ENCODE measurements at regions not wholly inside any gene's neighbourhood (a gene's known extent, or its start where the extent isn't known, plus 50 kb on each side); places are given as distances from the start of the nearest gene placed in this dataset.

DNA sequence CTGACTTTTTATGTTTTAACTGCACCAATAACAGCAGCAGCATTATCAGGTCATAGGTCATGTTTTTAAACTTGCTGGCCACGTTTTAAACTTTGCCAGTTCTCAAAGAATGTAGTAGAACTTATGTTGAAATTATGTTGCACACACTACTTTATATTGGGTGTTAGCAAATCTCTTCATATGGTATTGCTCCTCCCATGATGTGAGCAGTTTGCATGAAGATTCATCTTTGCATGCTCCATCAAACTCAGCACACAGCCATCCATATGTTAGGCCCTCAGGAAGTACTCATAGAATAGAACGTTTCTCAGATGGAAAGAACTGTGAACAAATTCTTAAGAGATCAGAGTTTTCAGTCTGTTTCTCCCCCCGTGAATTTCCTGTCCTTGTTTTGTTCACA is 128.6 kb upstream of the MAP9 start:
- TF ChIP-seq, protein P1, sequence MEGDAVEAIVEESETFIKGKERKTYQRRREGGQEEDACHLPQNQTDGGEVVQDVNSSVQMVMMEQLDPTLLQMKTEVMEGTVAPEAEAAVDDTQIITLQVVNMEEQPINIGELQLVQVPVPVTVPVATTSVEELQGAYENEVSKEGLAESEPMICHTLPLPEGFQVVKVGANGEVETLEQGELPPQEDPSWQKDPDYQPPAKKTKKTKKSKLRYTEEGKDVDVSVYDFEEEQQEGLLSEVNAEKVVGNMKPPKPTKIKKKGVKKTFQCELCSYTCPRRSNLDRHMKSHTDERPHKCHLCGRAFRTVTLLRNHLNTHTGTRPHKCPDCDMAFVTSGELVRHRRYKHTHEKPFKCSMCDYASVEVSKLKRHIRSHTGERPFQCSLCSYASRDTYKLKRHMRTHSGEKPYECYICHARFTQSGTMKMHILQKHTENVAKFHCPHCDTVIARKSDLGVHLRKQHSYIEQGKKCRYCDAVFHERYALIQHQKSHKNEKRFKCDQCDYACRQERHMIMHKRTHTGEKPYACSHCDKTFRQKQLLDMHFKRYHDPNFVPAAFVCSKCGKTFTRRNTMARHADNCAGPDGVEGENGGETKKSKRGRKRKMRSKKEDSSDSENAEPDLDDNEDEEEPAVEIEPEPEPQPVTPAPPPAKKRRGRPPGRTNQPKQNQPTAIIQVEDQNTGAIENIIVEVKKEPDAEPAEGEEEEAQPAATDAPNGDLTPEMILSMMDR (conservative IDR thresholded peaks at IDR 0.05): no peak
- no peak for TF ChIP-seq ZFX (IDR thresholded peaks at IDR 0.05)

All from C4-2B (cell line).